ENCODE measurements at regions not wholly inside any gene's neighbourhood (a gene's known extent, or its start where the extent isn't known, plus 50 kb on each side); places are given as distances from the start of the nearest gene placed in this dataset.
A peak's percentile ranks its signal among the peaks of the same experiment; 100 is the strongest.
"Not testable (repeated sequence)": the region's sequence is repeated elsewhere in the genome, so short reads cannot be mapped to it uniquely, and the experiment has no call there.

DNA sequence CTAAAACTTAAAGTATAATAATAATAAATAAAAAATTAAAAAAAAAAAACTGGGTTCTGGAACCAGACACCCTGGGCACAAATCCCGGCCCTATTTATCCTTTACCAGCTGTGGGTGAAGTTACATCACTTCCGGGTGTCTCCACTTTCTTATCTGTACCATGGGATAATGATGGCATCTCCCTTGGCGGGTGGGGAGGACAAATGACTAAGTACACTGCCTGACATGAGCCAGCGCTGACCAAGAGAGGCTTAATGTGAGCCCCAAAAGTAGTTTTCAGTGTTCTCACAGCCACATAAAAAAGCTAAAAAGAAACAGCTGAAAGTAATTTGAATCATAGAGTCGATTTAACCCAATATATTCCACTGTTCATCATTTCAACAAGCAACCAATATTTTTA is 424.9 kb downstream of the SOX9 start:
- peak; percentile 71 for DNase-seq (ENCODE audit: low spot score)

- DNase-seq (ENCODE audit: low spot score), result no peak
Observed at GRCh38 chr17:72553051-72553755, 432.4 kb downstream of the SOX9 start.

GRCh38 chr17:72554508-72554907 is 433.7 kb downstream of the SOX9 start:
- no peak for DNase-seq (ENCODE audit: low spot score)

DNA sequence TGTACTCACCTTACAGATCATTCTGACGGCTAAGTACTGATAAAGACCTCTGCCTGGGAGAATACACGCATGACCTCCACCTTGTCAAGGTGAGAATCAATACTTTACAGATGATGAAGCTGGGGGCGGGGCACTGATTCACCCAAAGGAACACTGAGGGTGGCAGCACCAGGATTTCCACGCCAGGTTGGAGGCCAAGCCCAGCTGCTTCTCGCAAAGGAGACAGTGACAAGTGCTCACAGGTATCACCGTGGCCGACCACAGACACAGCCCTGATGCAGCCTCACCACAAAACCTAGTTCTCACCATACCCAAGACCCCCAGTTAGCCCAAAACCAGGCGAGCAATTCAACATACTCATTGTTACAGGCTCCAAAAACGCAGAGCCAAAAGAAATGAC is 434.2 kb downstream of the SOX9 start:
- DNase-seq (ENCODE audit: low spot score), result no peak

DNA sequence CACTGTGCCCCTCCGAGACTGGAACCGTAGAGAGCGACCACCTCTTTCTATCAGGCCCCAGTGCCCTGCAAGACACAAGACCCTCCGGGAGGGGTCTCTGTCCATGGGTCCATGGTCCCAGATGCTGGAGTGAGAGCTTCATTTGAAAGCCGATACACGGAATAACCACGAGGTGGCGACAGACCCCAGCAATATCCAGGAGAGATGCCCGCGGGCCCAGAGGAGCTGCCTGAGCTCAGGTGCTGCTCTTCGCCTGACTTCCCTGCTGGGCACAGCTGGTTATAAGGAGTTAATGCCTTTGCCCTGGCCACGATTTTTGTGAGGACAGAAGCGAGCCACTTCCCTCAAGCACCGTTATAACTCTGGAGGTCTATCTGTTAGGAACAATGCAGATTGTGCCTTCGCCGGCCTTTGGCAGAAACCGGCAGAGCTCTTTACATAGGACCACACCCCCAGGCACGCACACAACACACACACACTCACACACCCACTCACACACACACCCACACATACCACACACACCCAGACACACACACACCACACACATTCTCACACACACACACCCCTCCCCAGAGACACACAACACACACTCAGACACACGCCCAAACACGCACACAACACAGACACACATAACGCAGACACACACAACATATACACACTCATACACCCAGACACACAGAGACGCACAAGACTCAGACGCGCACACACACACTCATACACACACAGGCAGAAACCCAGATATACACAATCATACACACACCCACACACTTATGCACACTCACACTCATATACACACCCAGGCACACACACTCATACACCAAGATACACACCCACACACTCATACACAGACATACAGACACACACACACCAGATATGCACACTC is 436.4 kb downstream of the SOX9 start:
- peak; percentile 75 for DNase-seq (ENCODE audit: low spot score)

DNA sequence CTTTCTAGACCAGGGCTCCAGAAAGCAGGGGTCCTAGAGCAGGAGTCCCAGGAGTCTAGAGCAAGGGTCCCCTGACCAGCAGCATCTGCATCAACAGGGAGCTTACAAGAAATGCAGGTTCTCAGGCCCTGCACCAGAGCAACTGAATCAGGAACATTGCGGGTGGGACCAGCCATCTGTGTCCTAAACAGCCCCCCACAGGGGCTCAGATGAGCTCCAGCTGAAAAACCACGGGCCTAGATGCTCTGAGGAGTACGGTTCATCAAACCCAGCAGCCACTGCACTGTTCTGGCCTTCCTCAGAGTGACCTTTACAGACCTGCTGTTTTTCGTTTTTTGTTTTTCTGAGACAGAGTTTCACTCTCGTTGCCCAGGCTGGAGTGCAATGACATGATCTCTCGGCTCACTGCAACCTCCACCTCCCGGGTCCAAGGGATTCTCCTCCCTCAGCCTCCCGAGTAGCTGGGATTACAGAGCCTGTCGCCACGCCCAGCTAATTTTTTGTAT is 438.2 kb downstream of the SOX9 start:
- DNase-seq (ENCODE audit: low spot score), result no peak

- peak; percentile 61 for DNase-seq (ENCODE audit: low spot score)
Observed at GRCh38 chr17:72560303-72561247, 439.8 kb downstream of the SOX9 start.

DNA sequence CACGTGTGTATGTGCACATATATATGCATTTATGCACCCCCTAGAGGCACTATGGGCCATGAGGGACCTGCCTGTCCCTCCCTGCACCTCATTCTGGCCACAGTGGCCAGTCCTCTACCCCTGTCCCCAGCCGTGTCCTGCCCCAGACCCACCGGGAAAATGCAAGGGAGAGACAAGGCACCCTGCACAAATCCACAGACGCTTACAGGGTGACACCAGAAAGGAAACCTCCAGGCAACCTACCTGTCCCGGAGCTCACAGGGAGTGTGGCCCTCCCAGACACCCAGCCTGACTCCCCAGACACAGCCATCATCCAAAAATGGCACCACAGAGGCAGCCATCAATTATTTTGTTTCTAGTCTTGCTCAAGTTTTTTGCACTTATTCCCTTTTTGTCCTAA is 440.4 kb downstream of the SOX9 start:
- DNase-seq (ENCODE audit: low spot score), result no peak

- DNase-seq (ENCODE audit: low spot score), result no peak
Observed at GRCh38 chr17:72561680-72562079, 440.9 kb downstream of the SOX9 start.

DNA sequence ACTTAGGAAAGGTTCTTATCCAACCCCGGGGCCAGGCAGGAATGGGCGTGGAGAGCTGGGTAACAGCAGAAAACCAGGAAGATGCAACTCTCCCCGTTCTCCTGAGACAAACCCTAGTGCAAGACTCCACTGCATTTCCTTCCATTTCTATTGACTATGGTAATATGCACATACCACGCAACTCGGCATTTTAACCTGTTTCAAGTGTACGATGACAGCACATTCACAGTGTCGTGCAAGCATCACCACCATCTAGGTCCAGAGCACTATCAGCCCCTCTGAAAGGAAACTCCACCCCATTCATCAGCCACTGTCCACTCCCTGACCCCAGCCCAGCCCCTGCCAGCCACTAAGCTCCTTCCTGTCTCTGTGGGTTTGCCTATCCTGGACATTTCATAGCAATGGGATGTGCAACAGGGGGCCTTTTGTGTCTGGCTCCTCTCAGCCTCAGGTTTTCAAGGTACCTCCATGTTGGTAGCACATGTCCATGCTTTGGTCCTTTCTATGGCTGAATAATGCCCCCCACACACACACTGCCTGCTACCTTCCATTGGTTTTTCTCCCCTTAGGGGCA is 441.9 kb downstream of the SOX9 start:
- no peak for DNase-seq (ENCODE audit: low spot score)

GRCh38 chr17:72563952-72564351 is 443.1 kb downstream of the SOX9 start:
- no peak for DNase-seq (ENCODE audit: low spot score)

DNA sequence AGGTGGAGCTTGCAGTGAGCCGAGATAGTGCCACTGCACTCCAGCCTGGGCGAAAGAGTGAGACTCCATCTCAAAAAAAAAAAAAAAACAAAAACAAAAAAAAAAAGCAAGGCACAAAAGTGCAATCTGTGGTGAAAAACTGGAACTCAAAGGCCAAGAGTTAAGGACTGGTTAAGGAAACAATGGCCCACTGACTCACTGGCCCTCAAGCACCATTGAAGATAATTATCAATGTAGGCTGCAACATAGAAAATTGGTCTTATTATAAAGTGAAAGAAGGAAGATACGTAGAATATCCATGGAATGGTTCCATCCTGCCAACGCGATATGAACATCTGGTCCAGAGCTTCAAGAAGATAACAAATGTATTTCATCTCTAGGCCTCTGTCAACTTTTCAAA is 444.2 kb downstream of the SOX9 start:
- no peak for DNase-seq (ENCODE audit: low spot score)

DNA sequence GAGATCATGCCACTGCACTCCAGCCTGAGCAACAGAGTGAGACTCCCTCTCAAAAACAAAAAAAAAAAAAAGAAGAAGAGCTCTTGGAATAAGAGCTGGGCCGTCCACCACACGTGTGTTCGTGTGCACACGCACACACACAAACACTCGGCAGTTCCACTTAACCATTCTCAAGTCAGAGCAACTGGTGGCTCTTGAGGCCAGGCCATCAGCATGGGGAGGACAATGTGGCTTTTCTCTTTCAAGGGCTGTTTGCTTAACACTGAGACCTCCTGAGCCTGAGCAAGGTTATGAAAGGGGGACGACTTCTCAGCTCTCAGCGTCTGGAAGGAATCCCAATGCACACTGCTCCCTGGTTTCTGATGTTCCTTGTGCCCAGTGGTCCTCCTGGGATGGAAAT is 444.9 kb downstream of the SOX9 start:
- no peak for DNase-seq (ENCODE audit: low spot score)

- DNase-seq (ENCODE audit: low spot score), result no peak
Observed at GRCh38 chr17:72566671-72567484, 446.1 kb downstream of the SOX9 start.

GRCh38 chr17:72567774-72568173 is 447.0 kb downstream of the SOX9 start:
- no peak for DNase-seq (ENCODE audit: low spot score)

- DNase-seq (ENCODE audit: low spot score), result no peak
Observed at GRCh38 chr17:72569148-72569946, 448.5 kb downstream of the SOX9 start.

GRCh38 chr17:72571813-72572396 is 451.1 kb downstream of the SOX9 start:
- no peak for DNase-seq (ENCODE audit: low spot score)

DNA sequence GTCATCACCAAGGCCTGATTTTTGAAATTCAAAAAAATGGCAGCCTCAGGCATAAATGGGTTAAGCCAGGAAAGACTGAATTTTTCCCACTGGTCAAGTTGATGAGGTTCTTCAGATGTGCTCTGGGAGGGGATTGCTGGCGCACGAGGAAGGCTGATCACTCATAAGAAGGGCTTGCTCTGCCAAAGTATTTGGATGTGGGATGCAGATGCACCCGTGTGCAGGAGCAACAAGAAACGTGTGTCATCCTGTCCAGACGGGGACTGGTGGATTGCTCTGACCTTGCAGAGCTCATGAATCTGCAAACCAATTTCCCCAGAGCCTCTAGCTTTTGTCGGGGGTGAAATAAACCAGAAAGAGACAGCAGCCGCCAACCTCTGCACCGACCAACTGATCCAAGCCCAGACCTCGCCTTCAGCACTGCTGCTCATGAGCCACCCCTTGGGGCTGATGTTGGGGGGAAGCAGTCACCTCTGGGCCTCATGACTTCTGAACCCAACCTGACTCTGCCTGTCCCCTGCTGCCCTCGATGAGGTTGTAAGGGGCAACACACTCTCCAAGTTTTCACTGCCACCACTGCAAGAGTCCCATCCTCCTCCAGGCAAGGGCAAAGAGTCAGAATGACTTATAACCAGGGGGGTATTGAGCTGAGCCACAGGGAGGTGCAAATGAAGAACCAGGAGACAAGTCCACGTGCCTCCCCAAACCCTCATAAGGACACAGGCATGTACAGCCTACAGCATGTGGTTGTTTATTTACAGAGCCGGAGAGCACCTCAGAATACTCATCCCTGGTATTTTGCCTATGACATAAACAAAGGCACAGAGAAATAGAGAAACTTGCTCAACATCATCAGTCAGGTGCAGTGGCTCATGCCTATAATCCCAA is 452.0 kb downstream of the SOX9 start:
- no peak for DNase-seq (ENCODE audit: low spot score)

DNA sequence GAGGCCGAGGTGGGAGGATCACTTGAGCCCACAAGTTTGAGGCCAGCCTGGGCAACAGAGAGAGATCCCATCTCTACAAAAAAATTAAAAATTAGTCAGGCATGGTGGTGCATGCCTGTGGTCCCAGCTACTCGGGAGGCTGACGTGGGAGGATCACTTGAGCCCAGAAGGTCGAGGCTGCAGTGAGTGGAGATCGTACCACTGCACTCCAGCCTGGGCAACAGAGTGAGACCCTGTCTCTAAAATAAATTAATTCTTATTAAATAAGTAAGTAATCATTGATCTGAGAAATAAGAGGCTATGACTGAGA is 452.6 kb downstream of the SOX9 start:
- not testable (repeated sequence) for DNase-seq (ENCODE audit: low spot score)

All from A172 (cell line).